IPS-20b (cell line): ENCODE measurements at regions not wholly inside any gene's neighbourhood (a gene's known extent, or its start where the extent isn't known, plus 50 kb on each side); places are given as distances from the start of the nearest gene placed in this dataset.
"Not testable (repeated sequence)": the region's sequence is repeated elsewhere in the genome, so short reads cannot be mapped to it uniquely, and the experiment has no call there.

Experiments used
- H3K27ac ChIP-seq: one replicate; pipeline ENCODE4 v1.5.1; 2013; ENCODE audit warnings: low read length
- H3K27me3 ChIP-seq: 2 replicates; pipeline ENCODE4 v1.6.1; 2013; ENCODE audit warnings: mild to moderate bottlenecking, low read length, inconsistent platforms; ENCODE audit not compliant: insufficient read depth
- H3K36me3 ChIP-seq: 2 replicates; pipeline ENCODE4 v1.6.1; 2013; ENCODE audit warnings: low read depth, mild to moderate bottlenecking, inconsistent platforms, low read length, moderate library complexity; ENCODE audit not compliant: insufficient read depth
- H3K4me1 ChIP-seq: 2 replicates; pipeline ENCODE4 v1.6.1; 2013; ENCODE audit warnings: mild to moderate bottlenecking, control low read depth, inconsistent platforms, low read length, moderate library complexity; ENCODE audit not compliant: insufficient read depth
- H3K4me3 ChIP-seq: 2 replicates; pipeline ENCODE4 v1.5.1; 2013; ENCODE audit warnings: mild to moderate bottlenecking, low read length, inconsistent platforms
- H3K9ac ChIP-seq: 2 replicates; pipeline ENCODE4 v1.6.1; 2013; ENCODE audit warnings: low read depth, mild to moderate bottlenecking, inconsistent platforms, low read length, moderate library complexity
- H3K9me3 ChIP-seq: 2 replicates; pipeline ENCODE4 v1.6.1; 2013; ENCODE audit warnings: mild to moderate bottlenecking, low read depth, low read length, inconsistent platforms; ENCODE audit not compliant: insufficient read depth

DNA sequence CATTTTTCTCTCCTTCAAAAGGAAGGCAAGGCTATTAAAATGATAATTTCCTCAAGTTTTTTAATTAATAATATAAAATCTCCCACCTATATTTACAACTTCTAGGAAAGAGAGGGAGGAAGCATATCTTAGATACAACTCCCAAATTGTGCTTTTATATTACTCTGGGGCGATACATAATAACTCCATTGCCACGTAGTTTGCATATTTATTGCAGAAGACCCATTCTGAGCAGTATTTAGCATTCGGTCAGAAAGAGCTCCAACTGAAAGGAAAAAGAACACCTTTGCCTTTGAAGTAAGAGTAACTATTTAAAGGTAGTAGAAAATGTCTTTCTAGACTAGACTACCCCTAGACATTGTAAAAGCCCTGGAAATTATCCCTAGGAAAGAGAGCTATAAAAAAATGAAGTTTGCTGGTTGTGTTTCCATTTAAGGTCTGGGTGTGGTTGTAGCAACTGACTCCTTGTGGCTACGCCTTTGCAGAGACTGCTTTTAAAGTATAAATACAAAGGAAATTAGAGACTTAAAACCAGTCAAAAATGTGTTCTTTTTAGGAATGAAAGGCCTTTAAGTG is 566.1 kb downstream of the ZNF608 start:
- no peak overlapping the region for H3K27ac ChIP-seq
- no peak overlapping the region for H3K4me3 ChIP-seq
- no peaks in the 10 kb centered on the region for H3K4me1 ChIP-seq
- H3K9me3 ChIP-seq = no peaks in the 10 kb centered on the region; the same call in 1 of the 2 replicates
- H3K9ac ChIP-seq = no peak overlapping the region
- H3K36me3 ChIP-seq = no peaks in the 10 kb centered on the region
- no peaks in the 10 kb centered on the region for H3K27me3 ChIP-seq

DNA sequence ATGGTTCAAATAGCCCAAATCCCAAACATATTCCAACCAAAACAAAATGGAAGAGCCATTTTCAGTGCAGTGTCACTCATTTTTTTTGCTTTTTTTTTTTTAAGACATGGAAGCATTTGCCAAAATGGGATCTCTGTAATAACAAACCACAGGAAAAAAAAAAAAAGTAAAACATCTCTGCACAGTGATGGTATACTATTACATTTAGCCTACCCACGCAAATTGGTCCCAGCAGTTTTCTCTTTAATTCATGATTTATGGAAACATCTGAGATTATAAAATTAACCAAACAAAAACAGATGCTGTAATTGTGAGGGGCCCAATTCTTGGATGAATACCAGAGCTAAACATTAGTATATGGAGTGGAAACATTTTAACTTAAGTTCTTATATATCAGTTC is 566.6 kb downstream of the ZNF608 start:
- H3K27me3 ChIP-seq = no peaks in the 10 kb centered on the region

DNA sequence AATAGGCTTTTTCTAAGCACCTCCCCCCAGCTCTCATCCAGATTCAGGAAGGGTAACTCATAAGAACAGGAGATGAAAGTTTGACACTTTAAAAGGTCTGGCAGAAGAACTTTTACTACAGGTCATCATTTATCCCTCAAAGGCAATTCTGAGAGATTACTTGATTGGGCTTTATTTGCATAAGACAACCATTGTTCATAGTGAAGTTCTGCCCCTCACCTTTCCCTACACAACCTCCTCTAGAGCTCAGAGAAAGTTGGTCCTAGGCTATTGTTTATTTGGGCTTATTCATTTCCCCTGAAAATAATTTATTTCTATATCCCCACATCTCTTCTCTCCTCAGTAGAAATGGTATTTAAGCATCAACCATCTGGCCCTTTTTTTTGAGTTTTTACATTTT is 568.4 kb downstream of the ZNF608 start:
- Histone ChIP-seq H3K36me3 (no peaks in the 10 kb centered on the region), H3K4me3 (no peak overlapping the region), H3K4me1 (no peaks in the 10 kb centered on the region)

More for the DNA sequence above, 566.6 kb downstream of the ZNF608 start:
- no peak overlapping the region for H3K9ac ChIP-seq
- H3K27ac ChIP-seq = no peak overlapping the region
- H3K4me3 ChIP-seq = no peak overlapping the region
- H3K9me3 ChIP-seq = peaks cover 5% of the 10 kb centered on the region
- H3K4me1 ChIP-seq = no peaks in the 10 kb centered on the region
- H3K36me3 ChIP-seq = no peaks in the 10 kb centered on the region

DNA sequence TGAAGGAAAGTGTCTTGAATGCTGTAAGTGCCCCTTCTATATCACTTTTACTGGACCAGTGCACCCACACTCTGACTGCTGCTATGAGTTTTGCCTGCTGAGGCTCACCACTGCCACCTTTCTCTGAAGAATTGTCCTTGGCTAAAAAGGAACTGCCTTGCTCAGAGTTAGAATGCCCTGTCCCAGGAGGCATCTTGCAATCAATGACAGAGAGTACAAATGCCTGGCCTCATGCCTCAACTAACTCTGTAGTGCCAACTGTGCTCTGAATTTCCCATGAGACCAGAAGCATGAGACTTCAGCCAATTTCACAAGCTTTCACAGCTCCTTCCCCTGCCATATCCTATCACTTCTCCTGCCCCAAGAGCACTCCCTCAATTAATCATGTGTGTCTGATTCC is 569.7 kb downstream of the ZNF608 start:
- Histone ChIP-seq H3K9me3 (peaks cover 25% of the 10 kb centered on the region), H3K27me3 (no peaks in the 10 kb centered on the region), H3K9ac (no peak overlapping the region), H3K4me3 (no peak overlapping the region), H3K4me1 (no peaks in the 10 kb centered on the region), H3K27ac (no peak overlapping the region), H3K36me3 (no peaks in the 10 kb centered on the region)

More for the DNA sequence above, 568.4 kb downstream of the ZNF608 start:
- H3K9me3 ChIP-seq = peaks cover 15% of the 10 kb centered on the region
- H3K27me3 ChIP-seq = no peaks in the 10 kb centered on the region
- no peak overlapping the region for H3K27ac ChIP-seq
- H3K9ac ChIP-seq = no peak overlapping the region

DNA sequence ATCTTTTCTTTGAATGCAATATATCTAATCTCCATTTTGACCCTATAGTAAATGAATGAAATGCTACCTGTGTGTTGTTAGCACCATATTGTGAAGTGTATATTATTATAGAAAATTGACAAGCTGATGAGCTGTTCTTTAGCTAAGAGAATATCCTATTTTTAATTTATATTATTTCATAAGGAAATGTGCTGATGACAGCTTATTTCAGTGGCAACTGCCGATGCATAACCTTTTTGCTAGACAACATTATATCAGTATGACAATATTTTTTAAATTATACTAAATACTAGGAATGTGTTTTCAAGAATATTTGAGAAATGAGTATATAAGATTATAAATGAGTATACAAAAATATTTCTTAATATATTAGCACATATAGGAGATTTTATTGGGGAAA is 573.1 kb downstream of the ZNF608 start:
- Histone ChIP-seq H3K4me3 (no peak overlapping the region), H3K9ac (no peak overlapping the region), H3K4me1 (no peaks in the 10 kb centered on the region), H3K9me3 (peaks cover 34% of the 10 kb centered on the region), H3K27ac (no peak overlapping the region), H3K36me3 (no peaks in the 10 kb centered on the region), H3K27me3 (no peaks in the 10 kb centered on the region)

DNA sequence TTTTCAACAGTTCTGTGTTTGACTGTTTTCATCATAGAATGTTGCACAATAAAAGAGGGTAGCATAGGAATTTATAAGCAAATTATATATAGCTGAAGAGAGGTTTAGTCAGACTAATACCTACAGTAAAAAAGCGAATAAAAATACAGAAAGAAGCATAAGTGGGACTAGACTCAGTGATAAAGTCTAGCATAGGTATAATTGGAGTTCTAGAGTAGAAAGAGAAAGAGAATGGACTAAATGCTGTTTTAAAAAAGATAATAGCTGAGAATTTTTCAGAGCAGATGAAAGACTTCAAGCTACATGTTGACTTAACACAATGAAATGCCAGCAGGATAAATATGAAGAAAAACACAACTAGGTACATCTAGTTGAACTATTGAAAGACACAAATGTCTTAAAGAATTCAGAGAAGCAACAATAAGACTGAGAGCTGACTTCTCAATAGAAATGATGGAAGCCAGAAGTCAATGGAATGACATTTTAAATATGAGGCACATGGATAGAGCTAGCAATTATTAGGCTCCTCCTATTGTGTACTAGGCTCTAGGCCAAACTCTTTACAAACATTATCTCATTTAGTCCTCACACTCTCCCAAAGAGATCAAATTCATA is 573.9 kb downstream of the ZNF608 start:
- H3K27ac ChIP-seq = no peak overlapping the region
- no peak overlapping the region for H3K4me3 ChIP-seq
- no peaks in the 10 kb centered on the region for H3K4me1 ChIP-seq
- H3K9ac ChIP-seq = no peak overlapping the region
- H3K36me3 ChIP-seq = no peaks in the 10 kb centered on the region
- peaks cover 34% of the 10 kb centered on the region for H3K9me3 ChIP-seq
- H3K27me3 ChIP-seq = no peaks in the 10 kb centered on the region

DNA sequence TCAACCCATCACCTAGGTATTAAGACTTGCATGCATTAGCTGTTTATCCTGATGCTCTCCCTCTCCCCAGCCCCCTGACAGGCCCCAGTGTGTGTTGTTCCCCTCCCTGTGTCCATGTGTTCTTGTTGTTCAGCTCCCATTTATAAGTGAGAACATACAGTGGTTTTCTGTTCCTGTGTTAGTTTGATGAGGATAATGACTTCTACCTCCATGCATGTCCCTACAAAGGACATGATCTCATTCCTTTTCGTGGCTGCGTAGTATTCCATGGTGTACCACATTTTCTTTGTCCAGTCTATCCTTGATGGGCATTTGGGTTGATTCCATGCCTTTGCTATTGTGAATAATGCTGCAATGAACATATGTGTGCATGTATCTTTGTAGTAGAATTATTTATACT is 578.3 kb downstream of the ZNF608 start:
- not testable (repeated sequence) for H3K27me3 ChIP-seq, H3K36me3 ChIP-seq, H3K27ac ChIP-seq, H3K4me3 ChIP-seq, H3K9ac ChIP-seq, H3K4me1 ChIP-seq
- H3K9me3 ChIP-seq = peaks cover 20% of the 10 kb centered on the region

DNA sequence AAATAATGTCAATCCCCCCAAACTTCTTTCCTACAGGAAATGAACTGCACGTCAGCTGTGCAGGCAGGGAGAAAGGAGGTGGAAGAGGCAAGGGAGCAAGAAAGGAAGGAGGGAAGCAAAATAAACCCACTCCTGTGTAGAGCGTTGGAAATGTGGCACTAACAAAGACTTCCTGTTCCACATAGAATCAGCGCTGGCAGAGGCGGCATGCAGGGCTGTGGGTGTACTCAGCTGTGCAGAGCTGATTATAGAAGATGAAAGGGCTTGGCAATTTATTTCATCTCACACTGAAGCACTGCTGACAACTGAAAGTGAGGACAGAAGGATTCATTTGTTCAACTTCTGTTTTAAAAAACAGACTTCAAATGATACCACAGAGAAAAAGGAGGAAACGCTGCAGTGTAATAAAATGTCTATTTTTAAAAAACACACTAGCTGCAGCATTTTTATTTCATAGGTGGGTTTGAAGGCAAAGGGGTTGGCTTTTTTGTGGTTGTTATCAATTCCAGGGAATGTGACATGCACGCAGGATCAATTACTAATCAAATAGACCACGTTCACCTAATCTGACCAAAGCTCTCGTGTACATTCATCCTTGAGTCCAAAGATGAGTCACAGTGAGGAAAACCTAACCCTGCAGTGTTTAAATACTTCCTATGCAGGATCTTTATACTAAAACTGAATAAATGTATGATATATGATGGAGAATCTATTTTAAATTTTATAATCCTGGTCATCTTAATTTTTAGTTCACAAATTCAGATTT is 583.5 kb downstream of the ZNF608 start:
- no peak overlapping the region for H3K27ac ChIP-seq
- H3K27me3 ChIP-seq = no peaks in the 10 kb centered on the region
- no peaks in the 10 kb centered on the region for H3K36me3 ChIP-seq
- H3K4me3 ChIP-seq = no peak overlapping the region
- H3K9ac ChIP-seq = no peak overlapping the region
- no peaks in the 10 kb centered on the region for H3K9me3 ChIP-seq
- no peaks in the 10 kb centered on the region for H3K4me1 ChIP-seq

DNA sequence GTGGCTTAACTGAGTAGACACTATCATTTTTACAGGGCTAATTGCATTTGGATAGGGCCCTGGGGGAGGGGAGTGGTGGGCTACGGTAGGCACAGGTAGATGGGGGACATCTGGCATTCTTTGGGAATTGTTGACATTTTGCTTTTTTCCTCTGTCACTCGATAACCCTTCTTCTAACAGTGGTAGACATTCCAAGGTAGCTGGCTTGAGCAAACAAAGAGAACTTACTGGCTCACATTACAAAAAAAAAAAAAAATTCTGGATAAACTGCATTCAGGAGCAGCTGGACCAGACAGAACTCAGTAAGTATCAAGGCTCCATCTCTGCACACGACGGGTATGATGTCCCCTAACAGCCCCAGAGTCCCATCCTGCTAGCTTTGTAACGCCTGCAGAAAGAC is 585.2 kb downstream of the ZNF608 start:
- Histone ChIP-seq H3K9ac (no peak overlapping the region), H3K27ac (no peak overlapping the region), H3K27me3 (no peaks in the 10 kb centered on the region), H3K9me3 (no peaks in the 10 kb centered on the region; the same call in none of the 2 replicates), H3K4me3 (no peak overlapping the region), H3K36me3 (no peaks in the 10 kb centered on the region), H3K4me1 (no peaks in the 10 kb centered on the region)

DNA sequence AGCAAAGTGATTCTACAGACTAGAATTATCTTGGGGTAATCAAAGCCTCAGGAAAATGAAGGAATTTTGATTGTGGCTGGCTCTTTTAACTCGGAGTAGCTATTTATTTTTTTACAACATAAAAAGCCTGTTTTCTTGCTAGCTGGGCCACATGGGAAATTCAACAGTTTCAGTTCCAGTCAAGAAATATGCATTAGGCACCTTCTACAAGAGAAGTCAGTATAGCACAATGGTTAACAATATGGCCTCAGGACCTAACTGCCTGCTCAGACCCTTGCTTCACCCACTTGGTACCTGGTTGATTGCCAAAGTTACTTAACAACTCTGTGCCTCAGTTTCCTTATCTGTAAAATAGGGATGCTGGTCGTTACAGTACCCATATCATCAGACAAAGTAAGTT is 586.2 kb downstream of the ZNF608 start:
- Histone ChIP-seq H3K9ac (no peak overlapping the region), H3K9me3 (peaks cover 8% of the 10 kb centered on the region), H3K27ac (no peak overlapping the region), H3K27me3 (no peaks in the 10 kb centered on the region), H3K4me3 (no peak overlapping the region), H3K4me1 (no peaks in the 10 kb centered on the region), H3K36me3 (no peaks in the 10 kb centered on the region)

DNA sequence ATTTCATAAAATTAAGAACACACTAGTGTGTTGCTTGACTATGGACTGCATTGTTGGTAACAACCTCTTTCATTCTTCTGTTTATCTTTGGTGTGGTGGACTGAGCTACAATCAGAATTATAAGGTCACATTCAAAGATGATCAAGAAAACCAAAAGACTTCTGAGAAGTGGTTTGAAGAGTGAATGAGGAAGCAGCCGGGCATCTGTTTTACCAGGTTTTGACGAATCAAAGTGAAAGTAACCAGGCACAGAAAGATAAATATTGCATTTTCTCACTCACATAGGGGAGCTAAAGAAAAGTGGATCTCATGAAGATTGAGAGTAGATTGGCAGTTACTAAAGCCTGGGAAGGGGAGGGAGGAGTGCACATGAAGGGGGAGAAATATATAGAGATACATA is 589.1 kb downstream of the ZNF608 start:
- H3K4me3 ChIP-seq = no peak overlapping the region
- H3K27ac ChIP-seq = no peak overlapping the region
- H3K9me3 ChIP-seq = peaks cover 27% of the 10 kb centered on the region
- no peaks in the 10 kb centered on the region for H3K36me3 ChIP-seq
- H3K9ac ChIP-seq = no peak overlapping the region
- H3K27me3 ChIP-seq = no peaks in the 10 kb centered on the region
- H3K4me1 ChIP-seq = no peaks in the 10 kb centered on the region

DNA sequence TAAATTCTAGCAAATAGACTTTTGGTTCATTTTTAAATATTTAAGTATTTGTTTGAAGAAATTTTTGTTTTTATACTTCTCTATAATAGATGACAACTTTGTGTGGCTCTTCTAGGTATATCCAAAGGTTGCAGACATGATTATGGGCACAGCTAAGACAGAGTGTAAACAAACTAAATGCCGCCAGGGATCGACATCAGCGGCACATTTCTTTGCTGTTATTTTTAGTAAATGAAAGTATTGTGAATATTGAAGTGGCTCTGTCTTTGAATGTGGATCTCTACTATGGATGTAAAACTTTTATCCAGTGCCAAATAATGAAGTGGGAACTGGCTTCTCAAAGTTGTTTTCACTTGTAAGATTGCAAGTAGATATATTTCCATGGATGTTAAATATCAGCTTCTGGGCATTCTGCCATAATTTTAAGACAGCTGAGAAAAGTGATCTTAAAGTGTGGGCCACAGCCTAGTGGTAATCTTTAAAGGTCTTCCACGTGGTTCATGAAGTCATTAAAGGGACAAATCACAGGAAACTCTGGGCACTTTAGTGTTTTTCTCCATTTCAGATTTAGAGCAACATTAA is 589.9 kb downstream of the ZNF608 start:
- no peak overlapping the region for H3K9ac ChIP-seq
- no peak overlapping the region for H3K27ac ChIP-seq
- no peaks in the 10 kb centered on the region for H3K36me3 ChIP-seq
- no peaks in the 10 kb centered on the region for H3K27me3 ChIP-seq
- H3K4me1 ChIP-seq = no peaks in the 10 kb centered on the region
- H3K4me3 ChIP-seq = no peak overlapping the region
- peaks cover 27% of the 10 kb centered on the region for H3K9me3 ChIP-seq
